ENCODE measurements at regions not wholly inside any gene's neighbourhood (a gene's known extent, or its start where the extent isn't known, plus 50 kb on each side); places are given as distances from the start of the nearest gene placed in this dataset.

DNA sequence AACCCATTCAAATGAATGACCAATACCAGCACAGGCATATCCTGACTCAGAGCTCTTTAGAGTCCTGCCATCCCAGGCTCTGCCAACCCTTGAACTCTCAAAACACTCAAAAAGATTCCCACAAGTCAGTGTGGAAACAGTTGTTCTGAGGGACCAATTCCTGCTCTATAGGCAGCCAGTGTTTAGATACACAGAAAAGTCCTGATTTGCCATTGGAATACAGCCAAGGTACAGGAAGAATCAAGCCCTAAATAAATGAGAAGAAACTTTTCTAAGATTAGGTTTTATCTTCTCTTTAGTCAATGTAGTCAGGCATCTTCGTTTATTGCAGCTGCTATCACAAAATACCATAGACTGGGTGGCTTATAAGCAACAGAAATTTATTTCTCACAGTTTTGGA is 626.8 kb upstream of the ARID1B start:
- no peak overlapping the region for H2AFZ ChIP-seq (ENCODE audit: low read depth, low read length, poor library complexity, severe bottlenecking)
- no peaks in the 10 kb centered on the region for H3K79me2 ChIP-seq (ENCODE audit: insufficient read depth, low read length)
- ChIA-PET POLR2A (no interaction called here), RAD21 (ENCODE audit: low non-redundant PET in 1 of 2, low total read pairs in 2 of 2, uncharacterized antibody in 2 of 2, unreplicated experiment in 2 of 2) (no interaction called here), CTCF (no interaction called here)
- H3K4me1 ChIP-seq (ENCODE audit: control insufficient read depth in 1 of 2, insufficient read depth in 2 of 2, low read length in 2 of 2), result no peaks in the 10 kb centered on the region
- no peak overlapping the region for H3K27ac ChIP-seq (ENCODE audit: low read depth, low read length)
- H4K20me1 ChIP-seq (ENCODE audit: insufficient read depth), result no peaks in the 10 kb centered on the region
- H3K27me3 ChIP-seq (ENCODE audit: insufficient read depth, low read length), result no peaks in the 10 kb centered on the region
- DNase-seq (ENCODE audit: low read depth, low spot score) (no peak), ATAC-seq (no peak)
- H3K4me3 ChIP-seq (replicated peaks in 1 of 2; ENCODE audit: low read depth in 1 of 2, low read length in 2 of 2), result no peak overlapping the region
- H3K36me3 ChIP-seq (ENCODE audit: control insufficient read depth in 1 of 2, insufficient read depth in 2 of 2, low read length in 2 of 2), result no peaks in the 10 kb centered on the region
- H3K9ac ChIP-seq (ENCODE audit: low read length), result no peak overlapping the region
- H3K9me3 ChIP-seq (ENCODE audit: control insufficient read depth in 1 of 2, insufficient read depth in 1 of 2, low read depth in 1 of 2, low read length in 2 of 2), result no peaks in the 10 kb centered on the region
- no TSS peak for BruUV-seq (replicated peaks)
- no peak for TF ChIP-seq EZH2phosphoT487 (IDR thresholded peaks at IDR 0.05; ENCODE audit: borderline replicate concordance)
- TF ChIP-seq FOSL1 (IDR thresholded peaks at IDR 0.05; ENCODE audit: low read depth), result no peak
- TF ChIP-seq, protein P1, sequence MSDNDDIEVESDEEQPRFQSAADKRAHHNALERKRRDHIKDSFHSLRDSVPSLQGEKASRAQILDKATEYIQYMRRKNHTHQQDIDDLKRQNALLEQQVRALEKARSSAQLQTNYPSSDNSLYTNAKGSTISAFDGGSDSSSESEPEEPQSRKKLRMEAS (IDR thresholded peaks at IDR 0.05), result no peak
- TF ChIP-seq CEBPB (IDR thresholded peaks at IDR 0.05; ENCODE audit: low read depth), result no peak
- no peak for TF ChIP-seq SIN3A (IDR thresholded peaks at IDR 0.05; ENCODE audit: low read depth)
- TF ChIP-seq JUND (IDR thresholded peaks at IDR 0.05), result no peak
- TF ChIP-seq YY1 (IDR thresholded peaks at IDR 0.05; ENCODE audit: extremely low read depth, insufficient replicate concordance, low read depth, low read length), result no peak
- H3K9me2 ChIP-seq (ENCODE audit: insufficient read depth), result no peaks in the 10 kb centered on the region
- no peak overlapping the region for H3K4me2 ChIP-seq (ENCODE audit: low read length)
- intact Hi-C loops (cut with micrococcal nuclease), result no loop called here

DNA sequence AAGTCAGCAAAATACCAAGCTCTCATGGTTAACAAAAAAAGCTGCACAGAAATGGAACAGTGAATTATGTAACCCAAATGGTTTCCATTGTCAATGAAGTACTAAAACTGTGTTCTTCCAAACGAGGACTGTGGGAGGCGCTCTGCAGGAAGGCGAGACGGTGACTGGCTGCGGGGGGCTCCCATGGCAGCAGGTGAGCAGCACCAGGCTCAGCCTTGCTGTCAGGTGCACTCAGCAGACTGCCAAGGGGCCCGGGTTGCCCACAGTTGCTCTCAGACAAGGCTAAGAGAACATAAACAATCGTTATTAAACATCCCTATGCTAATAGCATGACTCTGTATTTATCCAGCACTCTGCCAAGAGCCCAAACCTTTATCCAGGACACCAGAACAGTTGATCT is 630.3 kb upstream of the ARID1B start:
- ChIA-PET CTCF (no interaction called here), POLR2A (no interaction called here), RAD21 (ENCODE audit: low non-redundant PET in 1 of 2, low total read pairs in 2 of 2, uncharacterized antibody in 2 of 2, unreplicated experiment in 2 of 2) (no interaction called here)
- ATAC-seq (no peak), DNase-seq (ENCODE audit: low read depth, low spot score) (no peak)
- Histone ChIP-seq H3K4me1 (ENCODE audit: control insufficient read depth in 1 of 2, insufficient read depth in 2 of 2, low read length in 2 of 2) (no peaks in the 10 kb centered on the region), H3K27me3 (ENCODE audit: insufficient read depth, low read length) (no peaks in the 10 kb centered on the region), H3K4me3 (replicated peaks in 1 of 2; ENCODE audit: low read depth in 1 of 2, low read length in 2 of 2) (no peak overlapping the region), H3K36me3 (ENCODE audit: control insufficient read depth in 1 of 2, insufficient read depth in 2 of 2, low read length in 2 of 2) (no peaks in the 10 kb centered on the region), H2AFZ (ENCODE audit: low read depth, low read length, poor library complexity, severe bottlenecking) (no peak overlapping the region), H3K9ac (ENCODE audit: low read length) (no peak overlapping the region), H3K9me2 (ENCODE audit: insufficient read depth) (no peaks in the 10 kb centered on the region), H3K79me2 (ENCODE audit: insufficient read depth, low read length) (no peaks in the 10 kb centered on the region), H3K9me3 (ENCODE audit: control insufficient read depth in 1 of 2, insufficient read depth in 1 of 2, low read depth in 1 of 2, low read length in 2 of 2) (no peaks in the 10 kb centered on the region), H3K4me2 (ENCODE audit: low read length) (no peak overlapping the region), H3K27ac (ENCODE audit: low read depth, low read length) (no peak overlapping the region), H4K20me1 (ENCODE audit: insufficient read depth) (no peaks in the 10 kb centered on the region)
- no TSS peak for BruUV-seq (replicated peaks)
- intact Hi-C loops (cut with micrococcal nuclease), result no loop called here
- TF ChIP-seq, protein P2, sequence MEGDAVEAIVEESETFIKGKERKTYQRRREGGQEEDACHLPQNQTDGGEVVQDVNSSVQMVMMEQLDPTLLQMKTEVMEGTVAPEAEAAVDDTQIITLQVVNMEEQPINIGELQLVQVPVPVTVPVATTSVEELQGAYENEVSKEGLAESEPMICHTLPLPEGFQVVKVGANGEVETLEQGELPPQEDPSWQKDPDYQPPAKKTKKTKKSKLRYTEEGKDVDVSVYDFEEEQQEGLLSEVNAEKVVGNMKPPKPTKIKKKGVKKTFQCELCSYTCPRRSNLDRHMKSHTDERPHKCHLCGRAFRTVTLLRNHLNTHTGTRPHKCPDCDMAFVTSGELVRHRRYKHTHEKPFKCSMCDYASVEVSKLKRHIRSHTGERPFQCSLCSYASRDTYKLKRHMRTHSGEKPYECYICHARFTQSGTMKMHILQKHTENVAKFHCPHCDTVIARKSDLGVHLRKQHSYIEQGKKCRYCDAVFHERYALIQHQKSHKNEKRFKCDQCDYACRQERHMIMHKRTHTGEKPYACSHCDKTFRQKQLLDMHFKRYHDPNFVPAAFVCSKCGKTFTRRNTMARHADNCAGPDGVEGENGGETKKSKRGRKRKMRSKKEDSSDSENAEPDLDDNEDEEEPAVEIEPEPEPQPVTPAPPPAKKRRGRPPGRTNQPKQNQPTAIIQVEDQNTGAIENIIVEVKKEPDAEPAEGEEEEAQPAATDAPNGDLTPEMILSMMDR (IDR thresholded peaks at IDR 0.05 in 2 of 3, conservative IDR thresholded peaks at IDR 0.05 in 1 of 3; ENCODE audit: borderline replicate concordance in 1 of 3, insufficient read depth in 1 of 3, low read depth in 2 of 3, low read length in 2 of 3), result peak in 1 of 3 experiments; percentile 22; a peak in 1 of 6 replicates
- TF ChIP-seq SP1 (IDR thresholded peaks at IDR 0.05; ENCODE audit: low read depth) (no peak), TCF7L2 (IDR thresholded peaks at IDR 0.05; ENCODE audit: borderline replicate concordance, extremely low read depth, insufficient read depth, insufficient read length) (no peak)
